Adrenal gland (tissue), 5 donors: ENCODE measurements at regions not wholly inside any gene's neighbourhood (a gene's known extent, or its start where the extent isn't known, plus 50 kb on each side); places are given as distances from the start of the nearest gene placed in this dataset.

Source experiments
- POLR2A ChIP-seq, 2 donors: fragments of 450-650 bp; IDR thresholded peaks; one replicate each; pipeline ENCODE4 v1.6.1; 2017; ENCODE audit warnings: antibody characterized with exemption in 2 of 2, mild to moderate bottlenecking in 2 of 2, moderate library complexity in 1 of 2
- TF ChIP-seq, protein P1 (sequence below), 6 experiments: fragments of 450-650 bp in 4 of 6; fragments of 200-600 bp in 2 of 6; sonication (generic) in 1 of 6; IDR thresholded peaks; 1 replicate in 5 of 6; 2 replicates in 1 of 6; pipeline versions ENCODE4 v1.5.1 to v1.8.0; 2016 to 2021; ENCODE audit warnings: antibody characterized with exemption in 6 of 6, mild to moderate bottlenecking in 2 of 6, moderate library complexity in 1 of 6
- donor health status: DM: no; HTN: no; CAD: no.

- TF ChIP-seq, protein P1, sequence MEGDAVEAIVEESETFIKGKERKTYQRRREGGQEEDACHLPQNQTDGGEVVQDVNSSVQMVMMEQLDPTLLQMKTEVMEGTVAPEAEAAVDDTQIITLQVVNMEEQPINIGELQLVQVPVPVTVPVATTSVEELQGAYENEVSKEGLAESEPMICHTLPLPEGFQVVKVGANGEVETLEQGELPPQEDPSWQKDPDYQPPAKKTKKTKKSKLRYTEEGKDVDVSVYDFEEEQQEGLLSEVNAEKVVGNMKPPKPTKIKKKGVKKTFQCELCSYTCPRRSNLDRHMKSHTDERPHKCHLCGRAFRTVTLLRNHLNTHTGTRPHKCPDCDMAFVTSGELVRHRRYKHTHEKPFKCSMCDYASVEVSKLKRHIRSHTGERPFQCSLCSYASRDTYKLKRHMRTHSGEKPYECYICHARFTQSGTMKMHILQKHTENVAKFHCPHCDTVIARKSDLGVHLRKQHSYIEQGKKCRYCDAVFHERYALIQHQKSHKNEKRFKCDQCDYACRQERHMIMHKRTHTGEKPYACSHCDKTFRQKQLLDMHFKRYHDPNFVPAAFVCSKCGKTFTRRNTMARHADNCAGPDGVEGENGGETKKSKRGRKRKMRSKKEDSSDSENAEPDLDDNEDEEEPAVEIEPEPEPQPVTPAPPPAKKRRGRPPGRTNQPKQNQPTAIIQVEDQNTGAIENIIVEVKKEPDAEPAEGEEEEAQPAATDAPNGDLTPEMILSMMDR (IDR thresholded peaks at IDR 0.05) = no peak
- TF ChIP-seq POLR2A (IDR thresholded peaks at IDR 0.05) = no peak
Measured at GRCh38 chr6:111956098-111956497, 82.8 kb upstream of the FYN start.
